ENCODE measurements at regions not wholly inside any gene's neighbourhood (a gene's known extent, or its start where the extent isn't known, plus 50 kb on each side); places are given as distances from the start of the nearest gene placed in this dataset.

DNA sequence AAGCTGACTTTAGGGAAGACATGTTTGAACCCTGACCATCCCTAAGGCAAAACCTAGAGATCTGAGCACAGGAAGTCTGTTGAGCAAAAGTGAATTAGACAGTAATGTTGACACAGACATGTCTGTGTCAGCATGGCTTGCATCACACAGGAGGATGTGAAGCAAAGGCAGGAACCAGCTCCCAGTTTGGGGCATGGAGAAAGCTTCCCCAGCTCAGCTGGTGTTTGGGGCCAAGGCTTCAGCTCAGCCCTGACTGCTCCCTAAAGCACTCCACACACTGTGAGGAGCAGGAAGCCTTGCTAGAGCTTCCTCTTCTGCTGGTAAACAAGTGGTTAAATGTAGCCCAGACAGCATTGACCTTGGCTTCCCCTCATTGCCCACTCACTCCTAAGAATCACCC lies 153.8 kb upstream of the UBL3 start:
- DNase-seq (ENCODE audit: low spot score in 2 of 2) = no peak
- intact Hi-C loops (cut with DNase I; ENCODE audit: low total_unique reads) = no loop called here
- H3K4me1 ChIP-seq = no peaks in the 10 kb centered on the region
- no peak overlapping the region for H3K4me3 ChIP-seq
- TF ChIP-seq CTCF (IDR thresholded peaks at IDR 0.05) = no peak
- TF ChIP-seq POLR2AphosphoS5 (IDR thresholded peaks at IDR 0.05) = no peak
- TF ChIP-seq POLR2A (IDR thresholded peaks at IDR 0.05) = no peak
- H3K27ac ChIP-seq = no peak overlapping the region
- no peaks in the 10 kb centered on the region for H3K36me3 ChIP-seq
- no peaks in the 10 kb centered on the region for H3K27me3 ChIP-seq
- H3K9me3 ChIP-seq = no peaks in the 10 kb centered on the region

DNA sequence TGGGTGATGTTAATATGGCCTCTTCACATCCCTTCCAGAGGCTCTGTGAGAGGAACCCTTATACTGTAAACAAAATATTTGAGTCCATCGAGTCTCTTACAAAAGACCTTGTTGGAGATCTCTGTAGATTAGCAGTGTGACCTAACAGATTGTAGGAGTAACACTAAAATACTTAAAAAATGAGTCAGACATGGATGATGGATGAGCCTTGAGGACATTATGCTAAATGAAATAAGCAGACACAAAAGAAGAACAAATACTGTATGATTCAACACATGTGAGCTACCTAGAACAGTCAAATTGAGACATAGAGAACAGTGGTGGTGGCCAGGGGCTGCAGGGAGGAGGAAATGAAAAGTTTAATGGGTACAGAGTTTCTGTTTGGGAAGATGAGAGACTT lies 152.2 kb upstream of the UBL3 start:
- no peaks in the 10 kb centered on the region for H3K27me3 ChIP-seq
- H3K4me3 ChIP-seq = no peak overlapping the region
- H3K4me1 ChIP-seq = no peaks in the 10 kb centered on the region
- H3K36me3 ChIP-seq = no peaks in the 10 kb centered on the region
- TF ChIP-seq CTCF (IDR thresholded peaks at IDR 0.05) (no peak), POLR2AphosphoS5 (IDR thresholded peaks at IDR 0.05) (no peak), POLR2A (IDR thresholded peaks at IDR 0.05) (no peak)
- no peak for DNase-seq (ENCODE audit: low spot score in 2 of 2)
- no peaks in the 10 kb centered on the region for H3K9me3 ChIP-seq
- H3K27ac ChIP-seq = no peak overlapping the region
- intact Hi-C loops (cut with DNase I; ENCODE audit: low total_unique reads) = no loop called here

DNA sequence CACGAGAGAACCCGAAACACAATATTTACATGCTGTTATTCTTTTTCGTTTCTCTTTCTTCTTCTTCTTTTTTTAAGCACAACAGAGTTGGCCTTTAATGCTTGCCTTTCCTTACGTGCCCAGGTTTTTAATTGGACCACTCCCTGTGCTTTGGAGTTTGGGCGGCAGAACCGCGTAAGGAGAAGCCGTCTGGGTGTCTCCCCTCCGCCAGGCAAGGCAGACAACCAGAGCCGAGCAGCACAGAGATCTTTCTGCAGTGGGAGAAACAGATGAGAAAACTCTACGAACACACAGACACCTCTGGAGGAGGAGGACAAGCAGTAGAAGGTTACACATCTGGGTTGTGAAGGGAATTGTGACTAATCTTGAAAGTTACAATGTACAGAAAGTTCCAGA lies 150.0 kb upstream of the UBL3 start:
- H3K36me3 ChIP-seq = no peaks in the 10 kb centered on the region
- no peaks in the 10 kb centered on the region for H3K9me3 ChIP-seq
- no peaks in the 10 kb centered on the region for H3K27me3 ChIP-seq
- intact Hi-C loops (cut with DNase I; ENCODE audit: low total_unique reads) = no loop called here
- no peak for DNase-seq (ENCODE audit: low spot score in 2 of 2)
- no peaks in the 10 kb centered on the region for H3K4me1 ChIP-seq
- H3K27ac ChIP-seq = no peak overlapping the region
- H3K4me3 ChIP-seq = no peak overlapping the region
- TF ChIP-seq POLR2A (IDR thresholded peaks at IDR 0.05) (no peak), POLR2AphosphoS5 (IDR thresholded peaks at IDR 0.05) (no peak)

- no peak for DNase-seq (ENCODE audit: low spot score in 2 of 2)
- no peaks in the 10 kb centered on the region for H3K36me3 ChIP-seq
- H3K9me3 ChIP-seq = no peaks in the 10 kb centered on the region
- intact Hi-C loops (cut with DNase I; ENCODE audit: low total_unique reads) = no loop called here
- H3K4me1 ChIP-seq = no peaks in the 10 kb centered on the region
- H3K27me3 ChIP-seq = no peaks in the 10 kb centered on the region
- no peak overlapping the region for H3K27ac ChIP-seq
- no peak overlapping the region for H3K4me3 ChIP-seq
- no peak for TF ChIP-seq POLR2A (IDR thresholded peaks at IDR 0.05)
- no peak for TF ChIP-seq CTCF (IDR thresholded peaks at IDR 0.05)
- no peak for TF ChIP-seq POLR2AphosphoS5 (IDR thresholded peaks at IDR 0.05)
Measured at GRCh38 chr13:29999492-30000369, 149.3 kb upstream of the UBL3 start.

- Histone ChIP-seq H3K4me3 (no peak overlapping the region), H3K4me1 (no peaks in the 10 kb centered on the region), H3K27me3 (no peaks in the 10 kb centered on the region), H3K27ac (no peak overlapping the region), H3K9me3 (no peaks in the 10 kb centered on the region), H3K36me3 (no peaks in the 10 kb centered on the region)
- intact Hi-C loops (cut with DNase I; ENCODE audit: low total_unique reads) = no loop called here
- TF ChIP-seq CTCF (IDR thresholded peaks at IDR 0.05) (no peak), POLR2A (IDR thresholded peaks at IDR 0.05) (no peak), POLR2AphosphoS5 (IDR thresholded peaks at IDR 0.05) (no peak)
- no peak for DNase-seq (ENCODE audit: low spot score in 2 of 2)
Measured at GRCh38 chr13:29996316-29996715, 145.9 kb upstream of the UBL3 start.

Measured in breast epithelium (tissue), 4 donors.